Keratinocyte (primary cell): ENCODE measurements at regions not wholly inside any gene's neighbourhood (a gene's known extent, or its start where the extent isn't known, plus 50 kb on each side); places are given as distances from the start of the nearest gene placed in this dataset.

Experiments
- DNase-seq: peaks from one replicate; pipeline ENCODE4 v3.0.0-alpha.2; 2011; ENCODE audit warnings: low read depth, missing footprints, low spot score
- FAIRE-seq: peaks from 2 replicates; lab custom pipeline; 2011; peaks lifted over from hg19 to GRCh38; lab: Jason Lieb, UNC
- H2AFZ ChIP-seq: 2 replicates; pipeline ENCODE4 v1.6.0; 2012; ENCODE audit warnings: low read length, control low read depth, inconsistent platforms; ENCODE audit not compliant: control insufficient read depth
- H3K27ac ChIP-seq: 2 replicates; pipeline ENCODE4 v1.5.1; 2011; ENCODE audit warnings: low read length; ENCODE audit not compliant: control insufficient read depth, insufficient read depth
- H3K27me3 ChIP-seq: 3 replicates; pipeline ENCODE4 v1.6.0; 2011; ENCODE audit warnings: low read length; ENCODE audit not compliant: control insufficient read depth, insufficient read depth; ENCODE audit errors: extremely low read depth
- H3K36me3 ChIP-seq, 2 experiments: 2 replicates in 1 of 2; 3 replicates in 1 of 2; pipeline ENCODE4 v1.5.1; 2011; ENCODE audit warnings: low read length in 2 of 2, mild to moderate bottlenecking in 1 of 2; ENCODE audit not compliant: control insufficient read depth in 2 of 2, insufficient read depth in 2 of 2; ENCODE audit errors: extremely low read depth in 1 of 2
- H3K4me1 ChIP-seq: 3 replicates; pipeline ENCODE4 v1.5.1; 2011; ENCODE audit warnings: low read length; ENCODE audit not compliant: control insufficient read depth, insufficient read depth; ENCODE audit errors: extremely low read depth
- H3K4me2 ChIP-seq: 3 replicates; pipeline ENCODE4 v1.6.0; 2011; ENCODE audit warnings: low read depth, low read length; ENCODE audit not compliant: control insufficient read depth, insufficient read depth; ENCODE audit errors: extremely low read depth
- H3K4me3 ChIP-seq, 3 experiments: fragments of 200-600 bp in 1 of 3; sonication (generic) in 1 of 3; 2 replicates in 2 of 3; 3 replicates in 1 of 3; pipeline ENCODE4 v1.5.1; 2011 to 2016; ENCODE audit warnings: low read length in 3 of 3, mild to moderate bottlenecking in 3 of 3, control low read depth in 2 of 3, inconsistent platforms in 1 of 3, low read depth in 1 of 3, mixed read lengths in 1 of 3, mixed run types in 1 of 3, moderate library complexity in 1 of 3; ENCODE audit not compliant: control insufficient read depth in 2 of 3, insufficient read depth in 2 of 3; ENCODE audit errors: extremely low read depth in 1 of 3
- H3K79me2 ChIP-seq: 2 replicates; pipeline ENCODE4 v1.6.0; 2012; ENCODE audit warnings: low read length; ENCODE audit not compliant: control insufficient read depth, insufficient read depth
- H3K9ac ChIP-seq: 3 replicates; pipeline ENCODE4 v1.6.0; 2011; ENCODE audit warnings: low read length; ENCODE audit not compliant: control insufficient read depth, insufficient read depth; ENCODE audit errors: extremely low read depth
- H3K9me1 ChIP-seq: 3 replicates; pipeline ENCODE4 v1.6.0; 2011; ENCODE audit warnings: low read length; ENCODE audit not compliant: control insufficient read depth, insufficient read depth; ENCODE audit errors: extremely low read depth
- H3K9me3 ChIP-seq: 2 replicates; pipeline ENCODE4 v1.5.1; 2012; ENCODE audit warnings: low read depth, low read length; ENCODE audit not compliant: control insufficient read depth
- H4K20me1 ChIP-seq: 3 replicates; pipeline ENCODE4 v1.6.0; 2011; ENCODE audit warnings: low read length; ENCODE audit not compliant: control insufficient read depth, insufficient read depth; ENCODE audit errors: extremely low read depth
- EZH2 ChIP-seq: IDR thresholded peaks from one replicate; pipeline ENCODE4 v1.6.1; 2012; ENCODE audit warnings: inconsistent platforms, mild to moderate bottlenecking, low read length, moderate library complexity
- dilution Hi-C: fragments of 300-500 bp; cut with MboI; formaldehyde crosslinking; loops from one replicate; pipeline ENCODE4 v1.7.0; 2020; ENCODE audit warnings: low sequenced_read_pairs; ENCODE audit not compliant: extremely low pct_ligation_motif_present
- TF ChIP-seq, protein P1 (sequence below), 3 experiments: IDR thresholded peaks in 1 of 3; conservative IDR thresholded peaks in 1 of 3; optimal IDR thresholded peaks in 1 of 3; 2 replicates in 2 of 3; 3 replicates in 1 of 3; pipeline versions ENCODE3 to v1.5.1; 2011; ENCODE audit warnings: low read length in 3 of 3, mild to moderate bottlenecking in 3 of 3, moderate library complexity in 2 of 3, control low read depth in 1 of 3, inconsistent platforms in 1 of 3; ENCODE audit not compliant: insufficient read depth in 2 of 3; ENCODE audit errors: extremely low read depth in 1 of 3

DNA sequence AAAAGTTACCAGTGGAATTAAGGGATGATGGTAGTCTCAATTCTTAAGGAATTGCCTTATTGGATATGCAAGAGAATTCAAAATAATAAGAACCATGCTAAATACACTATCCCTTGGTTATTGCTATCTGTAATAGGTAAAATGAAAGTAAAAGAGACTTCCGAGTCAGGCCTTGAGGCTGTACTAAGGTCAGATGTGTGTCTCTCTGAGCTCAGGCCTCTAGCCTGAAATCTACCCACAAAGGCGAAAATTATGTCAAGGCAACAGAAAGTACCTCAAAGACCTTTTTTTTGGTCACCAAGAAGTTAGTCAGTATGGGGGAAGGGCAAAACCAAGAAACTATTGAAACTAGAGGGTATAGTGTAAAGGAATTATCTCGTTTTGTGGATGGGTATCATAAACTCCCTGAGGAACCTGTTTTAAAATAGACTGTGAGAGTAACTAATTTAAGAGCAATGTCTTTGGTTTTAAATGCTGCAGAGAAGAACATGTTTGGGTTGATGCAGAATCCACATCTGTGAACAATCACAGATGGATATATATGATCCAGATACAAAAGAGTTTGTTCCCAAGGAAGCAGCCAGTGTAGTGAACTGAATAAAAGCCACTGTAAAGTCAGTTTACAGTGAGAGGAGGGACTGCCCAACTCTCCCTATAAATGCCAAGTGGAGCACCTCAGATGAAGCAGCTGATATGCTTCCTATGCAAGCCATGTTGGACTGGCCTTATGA lies 382.3 kb upstream of the SEMA6D start:
- H3K79me2 ChIP-seq, result no peaks in the 10 kb centered on the region
- H3K9ac ChIP-seq, result no peak overlapping the region
- no peaks in the 10 kb centered on the region for H4K20me1 ChIP-seq
- dilution Hi-C loops, result no loop called here
- TF ChIP-seq, protein P1, sequence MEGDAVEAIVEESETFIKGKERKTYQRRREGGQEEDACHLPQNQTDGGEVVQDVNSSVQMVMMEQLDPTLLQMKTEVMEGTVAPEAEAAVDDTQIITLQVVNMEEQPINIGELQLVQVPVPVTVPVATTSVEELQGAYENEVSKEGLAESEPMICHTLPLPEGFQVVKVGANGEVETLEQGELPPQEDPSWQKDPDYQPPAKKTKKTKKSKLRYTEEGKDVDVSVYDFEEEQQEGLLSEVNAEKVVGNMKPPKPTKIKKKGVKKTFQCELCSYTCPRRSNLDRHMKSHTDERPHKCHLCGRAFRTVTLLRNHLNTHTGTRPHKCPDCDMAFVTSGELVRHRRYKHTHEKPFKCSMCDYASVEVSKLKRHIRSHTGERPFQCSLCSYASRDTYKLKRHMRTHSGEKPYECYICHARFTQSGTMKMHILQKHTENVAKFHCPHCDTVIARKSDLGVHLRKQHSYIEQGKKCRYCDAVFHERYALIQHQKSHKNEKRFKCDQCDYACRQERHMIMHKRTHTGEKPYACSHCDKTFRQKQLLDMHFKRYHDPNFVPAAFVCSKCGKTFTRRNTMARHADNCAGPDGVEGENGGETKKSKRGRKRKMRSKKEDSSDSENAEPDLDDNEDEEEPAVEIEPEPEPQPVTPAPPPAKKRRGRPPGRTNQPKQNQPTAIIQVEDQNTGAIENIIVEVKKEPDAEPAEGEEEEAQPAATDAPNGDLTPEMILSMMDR (optimal IDR thresholded peaks at IDR 0.05 in 1 of 3, IDR thresholded peaks at IDR 0.05 in 1 of 3, conservative IDR thresholded peaks at IDR 0.05 in 1 of 3; ENCODE audit: extremely low read depth in 1 of 3, insufficient read depth in 2 of 3, low read length in 3 of 3), result no peak
- TF ChIP-seq EZH2, result no peak
- no peaks in the 10 kb centered on the region for H3K9me3 ChIP-seq
- H3K4me3 ChIP-seq, result no peak overlapping the region
- no peak for DNase-seq
- no peaks in the 10 kb centered on the region for H3K36me3 ChIP-seq
- H2AFZ ChIP-seq, result no peak overlapping the region
- no peaks in the 10 kb centered on the region for H3K9me1 ChIP-seq
- no peak for FAIRE-seq
- no peaks in the 10 kb centered on the region for H3K27me3 ChIP-seq
- H3K4me2 ChIP-seq, result no peak overlapping the region
- no peaks in the 10 kb centered on the region for H3K4me1 ChIP-seq
- H3K27ac ChIP-seq, result no peak overlapping the region

DNA sequence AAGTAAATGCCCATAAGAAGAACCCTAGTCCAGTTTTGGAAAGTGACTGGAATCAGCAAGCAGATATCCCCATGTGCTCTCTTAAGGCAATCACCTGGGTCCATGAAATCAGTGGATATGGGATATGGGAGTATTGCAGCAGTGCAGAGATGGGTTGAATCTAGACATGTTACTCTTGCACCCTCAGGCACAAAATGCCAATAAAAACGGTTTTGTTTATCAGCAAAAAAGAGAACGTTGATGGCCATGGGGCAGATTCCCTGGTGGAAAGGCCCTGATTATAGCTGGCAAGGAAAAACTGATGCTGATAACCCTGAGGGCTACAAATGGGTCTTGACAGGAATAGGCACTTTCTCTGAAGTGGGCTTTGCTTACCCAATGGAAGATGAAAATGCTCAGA lies 380.2 kb upstream of the SEMA6D start:
- FAIRE-seq (no peak), DNase-seq (no peak)
- no peaks in the 10 kb centered on the region for H3K27me3 ChIP-seq
- no peaks in the 10 kb centered on the region for H3K9me1 ChIP-seq
- no peak overlapping the region for H3K4me3 ChIP-seq
- dilution Hi-C loops, result no loop called here
- no peaks in the 10 kb centered on the region for H3K4me1 ChIP-seq
- H3K27ac ChIP-seq, result no peak overlapping the region
- no peaks in the 10 kb centered on the region for H4K20me1 ChIP-seq
- H2AFZ ChIP-seq, result no peak overlapping the region
- no peak overlapping the region for H3K4me2 ChIP-seq
- H3K9ac ChIP-seq, result no peak overlapping the region
- H3K9me3 ChIP-seq, result no peaks in the 10 kb centered on the region
- H3K36me3 ChIP-seq, result no peaks in the 10 kb centered on the region
- no peaks in the 10 kb centered on the region for H3K79me2 ChIP-seq
- TF ChIP-seq, protein P1 (optimal IDR thresholded peaks at IDR 0.05 in 1 of 3, IDR thresholded peaks at IDR 0.05 in 1 of 3, conservative IDR thresholded peaks at IDR 0.05 in 1 of 3; ENCODE audit: extremely low read depth in 1 of 3, insufficient read depth in 2 of 3, low read length in 3 of 3), result no peak
- TF ChIP-seq EZH2, result no peak
